Esophagus squamous epithelium (tissue), 5 donors: ENCODE measurements at regions not wholly inside any gene's neighbourhood (a gene's known extent, or its start where the extent isn't known, plus 50 kb on each side); places are given as distances from the start of the nearest gene placed in this dataset.
"Not testable (repeated sequence)": the region's sequence is repeated elsewhere in the genome, so short reads cannot be mapped to it uniquely, and the experiment has no call there.

Source experiments
- DNase-seq: peaks from one replicate; lab custom pipeline; 2025; lab: John Stamatoyannopoulos, UW
- H3K27ac ChIP-seq, 4 donors: fragments of 200-600 bp; sonication (generic); one replicate each; pipeline ENCODE4 v1.5.1; 2016 to 2019; ENCODE audit warnings: mild to moderate bottlenecking in 1 of 4
- H3K27me3 ChIP-seq, 4 donors: fragments of 200-600 bp; sonication (generic); 1 replicate in 3 of 4; 2 replicates in 1 of 4; pipeline versions ENCODE4 v1.5.1 to v1.6.0; 2017 to 2021; ENCODE audit warnings: antibody characterized with exemption in 1 of 4
- H3K36me3 ChIP-seq, 3 donors: fragments of 200-600 bp; sonication (generic); one replicate each; pipeline ENCODE4 v1.5.1; 2016 to 2019
- H3K4me1 ChIP-seq, 3 donors: fragments of 200-600 bp; sonication (generic); one replicate each; pipeline ENCODE4 v1.5.1; 2017 to 2019
- H3K4me3 ChIP-seq, 4 donors: fragments of 200-600 bp; sonication (generic); 1 replicate in 3 of 4; 2 replicates in 1 of 4; pipeline ENCODE4 v1.5.1; 2016 to 2019; ENCODE audit warnings: mild to moderate bottlenecking in 2 of 4, moderate library complexity in 1 of 4
- H3K9me3 ChIP-seq, 3 donors: fragments of 200-600 bp; sonication (generic); one replicate each; pipeline ENCODE4 v1.5.1; 2016 to 2019
- POLR2A ChIP-seq, 4 donors: fragments of 450-650 bp; IDR thresholded peaks; one replicate each; pipeline ENCODE4 v1.6.1; 2017; ENCODE audit warnings: antibody characterized with exemption in 4 of 4, mild to moderate bottlenecking in 4 of 4, moderate library complexity in 3 of 4
- WGBS, 2 donors: methylation state at CpG; one replicate each; pipeline ENCODE4 v1.1.5; 2018; 5-methylcytosine and 5-hydroxymethylcytosine counted together
- intact Hi-C: fragments of 100-400 bp; cut with DNase I; formaldehyde crosslinking; loops from one replicate; pipeline ENCODE4 v1.15.0; 2022
- TF ChIP-seq, protein P1 (sequence below), 6 experiments: fragments of 450-650 bp in 4 of 6; fragments of 200-600 bp in 2 of 6; sonication (generic) in 2 of 6; IDR thresholded peaks; one replicate each; pipeline ENCODE4 v1.5.1; 2016 to 2019; ENCODE audit warnings: antibody characterized with exemption in 6 of 6, mild to moderate bottlenecking in 4 of 6, moderate library complexity in 4 of 6
- donor health status: DM: yes; HTN: yes; CAD: no.

DNA sequence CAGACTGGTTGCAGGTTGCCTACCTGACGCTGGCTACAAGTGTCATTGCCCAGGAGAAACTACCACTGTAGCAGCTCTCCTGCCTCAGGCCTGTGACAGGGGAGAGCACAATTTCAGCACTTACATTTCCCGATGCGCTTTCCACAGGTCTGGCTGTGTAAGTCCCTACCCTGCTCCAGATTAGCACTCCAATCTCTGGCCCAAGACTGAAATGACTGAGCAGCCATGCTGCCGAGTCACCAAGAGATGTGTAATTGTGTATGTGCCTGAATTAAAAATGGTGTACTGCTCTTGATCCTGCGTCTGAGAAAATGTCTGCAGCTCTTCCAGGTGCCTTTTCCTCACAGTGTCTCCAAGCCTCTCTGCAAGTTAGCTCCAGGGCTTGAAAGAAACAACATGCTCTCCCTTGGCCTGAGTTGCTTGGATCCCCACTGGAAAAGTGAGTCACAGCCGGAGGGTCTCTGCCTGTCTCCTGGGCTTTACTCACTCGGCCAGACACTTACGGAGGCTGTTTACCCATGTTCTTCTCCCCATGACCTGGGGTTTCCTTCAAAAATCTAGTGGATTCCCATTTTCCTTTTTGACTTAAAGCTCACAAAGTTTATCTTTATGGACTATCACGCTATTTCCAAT lies 1001.7 kb upstream of the KCND2 start:
- intact Hi-C loops = no loop called here
- DNase-seq = no peak
- 75 to 77% methylated on average over 9 of the region's 9 CpGs for WGBS, 2 donors
- H3K9me3 ChIP-seq = no peaks in the 10 kb centered on the region
- H3K4me3 ChIP-seq = no peak overlapping the region
- H3K27me3 ChIP-seq = no peaks in the 10 kb centered on the region
- peaks cover 0 to 16% (median 0%) of the 10 kb centered on the region in 3 donors for H3K4me1 ChIP-seq
- H3K27ac ChIP-seq = peak overlapping the region; percentile 46 to 83 (median 70)
- no peaks in the 10 kb centered on the region for H3K36me3 ChIP-seq
- TF ChIP-seq, protein P1, sequence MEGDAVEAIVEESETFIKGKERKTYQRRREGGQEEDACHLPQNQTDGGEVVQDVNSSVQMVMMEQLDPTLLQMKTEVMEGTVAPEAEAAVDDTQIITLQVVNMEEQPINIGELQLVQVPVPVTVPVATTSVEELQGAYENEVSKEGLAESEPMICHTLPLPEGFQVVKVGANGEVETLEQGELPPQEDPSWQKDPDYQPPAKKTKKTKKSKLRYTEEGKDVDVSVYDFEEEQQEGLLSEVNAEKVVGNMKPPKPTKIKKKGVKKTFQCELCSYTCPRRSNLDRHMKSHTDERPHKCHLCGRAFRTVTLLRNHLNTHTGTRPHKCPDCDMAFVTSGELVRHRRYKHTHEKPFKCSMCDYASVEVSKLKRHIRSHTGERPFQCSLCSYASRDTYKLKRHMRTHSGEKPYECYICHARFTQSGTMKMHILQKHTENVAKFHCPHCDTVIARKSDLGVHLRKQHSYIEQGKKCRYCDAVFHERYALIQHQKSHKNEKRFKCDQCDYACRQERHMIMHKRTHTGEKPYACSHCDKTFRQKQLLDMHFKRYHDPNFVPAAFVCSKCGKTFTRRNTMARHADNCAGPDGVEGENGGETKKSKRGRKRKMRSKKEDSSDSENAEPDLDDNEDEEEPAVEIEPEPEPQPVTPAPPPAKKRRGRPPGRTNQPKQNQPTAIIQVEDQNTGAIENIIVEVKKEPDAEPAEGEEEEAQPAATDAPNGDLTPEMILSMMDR (IDR thresholded peaks at IDR 0.05) = no peak
- TF ChIP-seq POLR2A (IDR thresholded peaks at IDR 0.05) = no peak

DNA sequence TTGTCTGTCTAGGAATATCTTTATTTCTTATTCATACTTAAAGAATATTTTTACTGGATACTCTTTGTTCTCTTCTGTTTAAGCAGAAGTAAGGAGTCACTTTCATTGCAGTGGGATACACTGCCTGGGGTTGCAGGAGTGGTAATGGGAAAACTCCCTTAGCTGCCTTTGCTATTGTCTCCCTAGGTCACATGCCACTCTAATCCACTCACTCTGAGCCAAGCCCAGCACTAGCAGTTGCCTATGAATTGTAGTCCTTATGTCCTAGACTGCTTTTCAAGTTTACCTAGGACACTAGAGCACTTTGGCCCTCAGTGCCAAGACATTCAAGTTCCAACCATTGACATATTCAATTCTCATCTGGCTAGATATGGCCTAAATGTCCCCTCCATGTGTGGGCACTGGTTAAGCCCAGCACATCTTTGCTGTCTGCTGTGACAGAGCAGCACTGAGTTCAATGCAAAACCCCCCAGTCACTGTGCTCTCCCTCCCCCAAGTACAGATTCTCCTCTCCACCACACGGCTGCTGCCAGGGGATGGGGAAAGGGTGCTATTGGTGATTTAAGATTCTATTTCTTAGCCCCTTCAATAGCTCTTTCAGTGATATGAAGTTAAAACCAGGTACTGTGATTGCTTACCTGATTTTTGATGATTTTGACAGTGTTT lies 991.7 kb upstream of the KCND2 start:
- TF ChIP-seq, protein P1 (IDR thresholded peaks at IDR 0.05) = no peak
- no peak for TF ChIP-seq POLR2A (IDR thresholded peaks at IDR 0.05)
- H3K27ac ChIP-seq = no peak overlapping the region
- no peak overlapping the region for H3K4me3 ChIP-seq
- 56 to 57% methylated on average over 1 of the region's 1 CpG for WGBS, 2 donors
- H3K9me3 ChIP-seq = no peaks in the 10 kb centered on the region
- H3K27me3 ChIP-seq = no peaks in the 10 kb centered on the region
- no peak for DNase-seq
- H3K4me1 ChIP-seq = no peaks in the 10 kb centered on the region
- intact Hi-C loops = no loop called here
- no peaks in the 10 kb centered on the region for H3K36me3 ChIP-seq

DNA sequence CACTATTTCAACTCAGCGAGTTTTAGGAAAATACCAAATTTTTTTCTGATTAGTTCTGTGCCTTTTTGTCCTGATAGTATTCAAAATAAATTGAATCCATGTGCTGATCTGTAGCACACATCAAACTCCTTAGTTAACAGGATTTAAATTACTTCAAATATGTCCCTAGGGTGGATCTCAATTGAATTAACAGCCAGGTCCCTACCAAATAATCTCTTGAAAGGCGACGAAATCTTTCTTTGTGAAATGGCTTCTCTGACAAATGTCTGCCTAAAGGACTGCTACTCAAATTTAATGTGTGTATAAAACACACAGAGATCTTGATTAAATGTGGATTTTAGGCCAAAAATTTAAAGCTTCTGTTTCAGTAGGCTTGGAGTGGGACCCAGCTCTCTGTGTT lies 989.6 kb upstream of the KCND2 start:
- intact Hi-C loops = no loop called here
- 82 to 91% methylated on average over 3 of the region's 3 CpGs for WGBS, 2 donors

DNA sequence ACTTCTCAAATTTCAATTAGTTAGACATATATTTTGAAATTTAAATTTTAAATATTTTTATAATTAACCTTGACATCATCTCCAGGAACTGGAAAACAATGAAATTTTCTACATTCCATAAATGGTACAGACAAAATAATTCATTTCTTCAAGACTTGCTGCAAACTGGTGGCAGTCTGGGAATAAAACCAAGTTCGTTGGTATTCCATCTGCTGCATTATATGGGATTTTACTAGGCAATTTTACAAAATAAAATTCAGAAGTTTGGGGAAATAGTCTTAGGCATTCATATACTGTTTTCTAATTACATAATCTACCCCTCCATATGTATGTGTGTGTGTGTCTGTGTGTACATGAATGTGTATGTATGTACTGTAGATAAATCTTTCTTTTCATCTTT lies 984.6 kb upstream of the KCND2 start:
- intact Hi-C loops = no loop called here

More for the DNA sequence above, 989.6 kb upstream of the KCND2 start:
- no peak overlapping the region for H3K27ac ChIP-seq
- no peak for DNase-seq
- H3K4me3 ChIP-seq = no peak overlapping the region
- no peaks in the 10 kb centered on the region for H3K4me1 ChIP-seq
- TF ChIP-seq POLR2A (IDR thresholded peaks at IDR 0.05) = no peak
- TF ChIP-seq, protein P1 (IDR thresholded peaks at IDR 0.05) = no peak
- H3K36me3 ChIP-seq = no peaks in the 10 kb centered on the region
- no peaks in the 10 kb centered on the region for H3K27me3 ChIP-seq
- no peaks in the 10 kb centered on the region for H3K9me3 ChIP-seq

DNA sequence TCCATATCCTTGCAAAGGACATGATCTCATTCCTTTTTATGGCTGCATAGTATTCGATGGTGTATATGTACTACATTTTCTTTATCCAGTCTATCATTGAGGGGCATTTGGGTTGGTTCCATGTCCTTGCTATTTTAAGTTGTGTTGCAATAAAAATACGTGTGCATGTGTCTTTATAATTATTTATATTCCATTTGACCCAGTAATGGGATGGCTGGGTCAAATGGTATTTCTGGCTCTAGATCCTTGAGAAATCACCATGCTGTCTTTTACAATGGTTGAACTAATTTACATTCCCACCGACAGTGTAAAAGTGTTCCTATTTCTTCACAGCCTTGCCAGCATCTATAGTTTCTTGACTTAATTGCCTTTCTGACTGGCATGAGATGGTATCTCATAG lies 972.6 kb upstream of the KCND2 start:
- intact Hi-C loops, H3K27ac ChIP-seq, H3K27me3 ChIP-seq, H3K4me1 ChIP-seq, DNase-seq, H3K9me3 ChIP-seq, H3K4me3 ChIP-seq, H3K36me3 ChIP-seq: not testable (repeated sequence)
- WGBS, 2 donors = 55 to 58% methylated on average over 3 of the region's 3 CpGs

More for the DNA sequence above, 984.6 kb upstream of the KCND2 start:
- TF ChIP-seq, protein P1 (IDR thresholded peaks at IDR 0.05) = no peak
- no peak for TF ChIP-seq POLR2A (IDR thresholded peaks at IDR 0.05)
- no peak for DNase-seq
- Histone ChIP-seq H3K4me3 (no peak overlapping the region), H3K4me1 (no peaks in the 10 kb centered on the region), H3K36me3 (no peaks in the 10 kb centered on the region), H3K27ac (no peak overlapping the region), H3K9me3 (no peaks in the 10 kb centered on the region), H3K27me3 (no peaks in the 10 kb centered on the region)
- WGBS, 2 donors = 45 to 46% methylated on average over 1 of the region's 1 CpG
